Central memory CD8-positive, alpha-beta T cell (primary cell): ENCODE measurements at regions not wholly inside any gene's neighbourhood (a gene's known extent, or its start where the extent isn't known, plus 50 kb on each side); places are given as distances from the start of the nearest gene placed in this dataset.

ENCODE experiments used
- ATAC-seq: fragments of 150-1000 bp; cut with Tn5 transposase; replicated peaks from 2 replicates; pipeline ENCODE4 v1.10.0; 2022; ENCODE audit warnings: mild to moderate bottlenecking, moderate FRiP score, moderate number of reproducible peaks; ENCODE audit not compliant: poor library complexity, severe bottlenecking; ENCODE audit errors: extremely low read depth
- DNase-seq, 2 donors: peaks; one replicate each; pipeline ENCODE4 v3.0.0; 2021; ENCODE audit warnings: low spot score in 2 of 2
- H3K27ac Mint-ChIP-seq: one replicate; pipeline ENCODE4 v1.8.0; 2022; ENCODE audit warnings: low read depth, mild to moderate bottlenecking, moderate library complexity, mixed read lengths
- H3K27me3 Mint-ChIP-seq: one replicate; pipeline ENCODE4 v1.8.0; 2022; ENCODE audit warnings: mixed read lengths
- H3K36me3 Mint-ChIP-seq: one replicate; pipeline ENCODE4 v1.8.0; 2022; ENCODE audit warnings: mild to moderate bottlenecking, moderate library complexity, mixed read lengths; ENCODE audit not compliant: insufficient read depth
- H3K4me1 Mint-ChIP-seq: one replicate; pipeline ENCODE4 v1.8.0; 2022; ENCODE audit warnings: mixed read lengths
- H3K4me3 Mint-ChIP-seq: one replicate; pipeline ENCODE4 v1.8.0; 2022; ENCODE audit warnings: mild to moderate bottlenecking, moderate library complexity, mixed read lengths
- H3K9me3 Mint-ChIP-seq: one replicate; pipeline ENCODE4 v1.8.0; 2022; ENCODE audit warnings: mixed read lengths

GRCh38 chr11:112901924-112902323 lies 59.3 kb upstream of the NCAM1 start:
- no peaks in the 10 kb centered on the region for H3K9me3 Mint-ChIP-seq
- no peak overlapping the region for H3K27ac Mint-ChIP-seq
- ATAC-seq: no peak
- no peak for DNase-seq
- no peaks in the 10 kb centered on the region for H3K4me1 Mint-ChIP-seq
- H3K36me3 Mint-ChIP-seq: no peaks in the 10 kb centered on the region
- no peak overlapping the region for H3K4me3 Mint-ChIP-seq
- H3K27me3 Mint-ChIP-seq: no peaks in the 10 kb centered on the region

- H3K27me3 Mint-ChIP-seq: no peaks in the 10 kb centered on the region
- H3K4me1 Mint-ChIP-seq: no peaks in the 10 kb centered on the region
- DNase-seq: no peak
- no peak overlapping the region for H3K4me3 Mint-ChIP-seq
- no peaks in the 10 kb centered on the region for H3K36me3 Mint-ChIP-seq
- no peak for ATAC-seq
- H3K27ac Mint-ChIP-seq: no peak overlapping the region
- H3K9me3 Mint-ChIP-seq: no peaks in the 10 kb centered on the region
Measured at GRCh38 chr11:112902361-112903011, 58.7 kb upstream of the NCAM1 start.

GRCh38 chr11:112903340-112903739 lies 57.9 kb upstream of the NCAM1 start:
- no peaks in the 10 kb centered on the region for H3K4me1 Mint-ChIP-seq
- no peak for DNase-seq
- no peaks in the 10 kb centered on the region for H3K36me3 Mint-ChIP-seq
- H3K27ac Mint-ChIP-seq: no peak overlapping the region
- H3K4me3 Mint-ChIP-seq: no peak overlapping the region
- no peaks in the 10 kb centered on the region for H3K27me3 Mint-ChIP-seq
- ATAC-seq: no peak
- no peaks in the 10 kb centered on the region for H3K9me3 Mint-ChIP-seq

GRCh38 chr11:112911124-112911523 lies 50.1 kb upstream of the NCAM1 start:
- H3K27me3 Mint-ChIP-seq: no peaks in the 10 kb centered on the region
- H3K4me1 Mint-ChIP-seq: no peaks in the 10 kb centered on the region
- no peaks in the 10 kb centered on the region for H3K36me3 Mint-ChIP-seq
- H3K4me3 Mint-ChIP-seq: no peak overlapping the region
- DNase-seq (no peak), ATAC-seq (no peak)
- H3K27ac Mint-ChIP-seq: no peak overlapping the region
- H3K9me3 Mint-ChIP-seq: peaks cover 6% of the 10 kb centered on the region
